ENCODE measurements at regions not wholly inside any gene's neighbourhood (a gene's known extent, or its start where the extent isn't known, plus 50 kb on each side); places are given as distances from the start of the nearest gene placed in this dataset.
A peak's percentile ranks its signal among the peaks of the same experiment; 100 is the strongest.

GRCh38 chr5:2029206-2029605, 146.5 kb upstream of the IRX4 start:
- DNase-seq (ENCODE audit: low read depth in 2 of 3, low spot score in 2 of 3), result no peak

- no peak for DNase-seq (ENCODE audit: low read depth in 2 of 3, low spot score in 2 of 3)
These were observed 145.1 kb upstream of the IRX4 start for GRCh38 chr5:2027790-2028189.

GRCh38 chr5:2024986-2025721, 142.4 kb upstream of the IRX4 start:
- no peak for DNase-seq (ENCODE audit: low read depth in 2 of 3, low spot score in 2 of 3)

GRCh38 chr5:2023196-2023595, 140.5 kb upstream of the IRX4 start:
- DNase-seq (ENCODE audit: low read depth in 2 of 3, low spot score in 2 of 3), result no peak

- DNase-seq (ENCODE audit: low read depth in 2 of 3, low spot score in 2 of 3), result no peak
These were observed 139.7 kb upstream of the IRX4 start for GRCh38 chr5:2022436-2022835.

- DNase-seq (ENCODE audit: low read depth in 2 of 3, low spot score in 2 of 3), result no peak
These were observed 138.9 kb upstream of the IRX4 start for GRCh38 chr5:2021484-2022176.

- no peak for DNase-seq (ENCODE audit: low read depth in 2 of 3, low spot score in 2 of 3)
These were observed 138.0 kb upstream of the IRX4 start for GRCh38 chr5:2020730-2021129.

GRCh38 chr5:2019716-2020115, 137.0 kb upstream of the IRX4 start:
- DNase-seq (ENCODE audit: low read depth in 2 of 3, low spot score in 2 of 3), result no peak

GRCh38 chr5:2018390-2018724, 135.6 kb upstream of the IRX4 start:
- no peak for DNase-seq (ENCODE audit: low read depth in 2 of 3, low spot score in 2 of 3)

GRCh38 chr5:2017540-2018389, 135.0 kb upstream of the IRX4 start:
- DNase-seq (ENCODE audit: low read depth in 2 of 3, low spot score in 2 of 3), result peak in 2 of 3 donors; percentile 26 to 52

GRCh38 chr5:2015961-2016360, 133.2 kb upstream of the IRX4 start:
- no peak for DNase-seq (ENCODE audit: low read depth in 2 of 3, low spot score in 2 of 3)

GRCh38 chr5:2015124-2015848, 132.6 kb upstream of the IRX4 start:
- DNase-seq (ENCODE audit: low read depth in 2 of 3, low spot score in 2 of 3), result no peak

GRCh38 chr5:2014058-2014610, 131.4 kb upstream of the IRX4 start:
- DNase-seq (ENCODE audit: low read depth in 2 of 3, low spot score in 2 of 3), result no peak

GRCh38 chr5:2013301-2014057, 130.8 kb upstream of the IRX4 start:
- no peak for DNase-seq (ENCODE audit: low read depth in 2 of 3, low spot score in 2 of 3)

- no peak for DNase-seq (ENCODE audit: low read depth in 2 of 3, low spot score in 2 of 3)
These were observed 130.2 kb upstream of the IRX4 start for GRCh38 chr5:2012885-2013284.

- DNase-seq (ENCODE audit: low read depth in 2 of 3, low spot score in 2 of 3), result no peak
These were observed 129.0 kb upstream of the IRX4 start for GRCh38 chr5:2011481-2012411.

GRCh38 chr5:2010940-2011339, 128.2 kb upstream of the IRX4 start:
- DNase-seq (ENCODE audit: low read depth in 2 of 3, low spot score in 2 of 3), result no peak

- no peak for DNase-seq (ENCODE audit: low read depth in 2 of 3, low spot score in 2 of 3)
These were observed 127.5 kb upstream of the IRX4 start for GRCh38 chr5:2009986-2010914.
